ENCODE measurements at regions not wholly inside any gene's neighbourhood (a gene's known extent, or its start where the extent isn't known, plus 50 kb on each side); places are given as distances from the start of the nearest gene placed in this dataset.

- TF ChIP-seq POLR2A (IDR thresholded peaks at IDR 0.05), result no peak
- TF ChIP-seq CTCF (IDR thresholded peaks at IDR 0.05), result no peak
Observed at GRCh38 chr1:244186372-244186771, 135.3 kb downstream of the ZBTB18 start.
